ENCODE measurements at regions not wholly inside any gene's neighbourhood (a gene's known extent, or its start where the extent isn't known, plus 50 kb on each side); places are given as distances from the start of the nearest gene placed in this dataset.

- TF ChIP-seq CTCF (IDR thresholded peaks at IDR 0.05) (no peak), POLR2A (IDR thresholded peaks at IDR 0.05) (no peak)
Observed at GRCh38 chr5:158256096-158256495, 397.2 kb upstream of the CLINT1 start.
